ENCODE measurements at regions not wholly inside any gene's neighbourhood (a gene's known extent, or its start where the extent isn't known, plus 50 kb on each side); places are given as distances from the start of the nearest gene placed in this dataset.

DNA sequence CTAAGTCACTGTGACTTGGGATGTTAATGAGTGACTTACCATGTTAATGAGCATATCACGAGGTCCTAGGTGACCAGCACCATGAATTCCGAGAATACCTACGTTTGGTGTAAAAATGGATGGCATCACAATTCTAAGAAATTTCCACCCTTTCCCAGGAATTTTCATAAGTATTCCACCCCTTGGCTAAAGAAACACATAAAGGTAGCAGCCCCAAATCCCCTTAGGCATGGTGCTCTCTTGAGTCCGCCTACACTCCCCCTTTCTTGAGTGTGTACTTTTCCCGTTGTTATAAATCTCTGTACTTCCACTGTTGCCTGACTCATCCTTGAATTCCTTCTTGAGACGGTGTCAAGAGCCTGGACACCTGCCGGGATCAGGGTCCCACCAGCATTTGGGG, 504.0 kb upstream of the RBFOX1 start:
- H3K27me3 ChIP-seq: no peaks in the 10 kb centered on the region
- TF ChIP-seq CTCF (IDR thresholded peaks at IDR 0.05 in 4 of 5, conservative IDR thresholded peaks at IDR 0.05 in 1 of 5) (no peak), POLR2A (IDR thresholded peaks at IDR 0.05) (no peak)
- DNase-seq (no peak), ATAC-seq (no peak)
- H3K4me1 ChIP-seq: no peaks in the 10 kb centered on the region
- no peak overlapping the region for H3K4me3 ChIP-seq
- H3K27ac ChIP-seq: no peak overlapping the region
- intact Hi-C loops (cut with DNase I; ENCODE audit: low total_unique reads) (no loop called here), in situ Hi-C loops (cut with MboI; ENCODE audit: low sequenced_read_pairs in 4 of 4) (no loop called here)
- H3K9me3 ChIP-seq: no peaks in the 10 kb centered on the region
- no peaks in the 10 kb centered on the region for H3K36me3 ChIP-seq

DNA sequence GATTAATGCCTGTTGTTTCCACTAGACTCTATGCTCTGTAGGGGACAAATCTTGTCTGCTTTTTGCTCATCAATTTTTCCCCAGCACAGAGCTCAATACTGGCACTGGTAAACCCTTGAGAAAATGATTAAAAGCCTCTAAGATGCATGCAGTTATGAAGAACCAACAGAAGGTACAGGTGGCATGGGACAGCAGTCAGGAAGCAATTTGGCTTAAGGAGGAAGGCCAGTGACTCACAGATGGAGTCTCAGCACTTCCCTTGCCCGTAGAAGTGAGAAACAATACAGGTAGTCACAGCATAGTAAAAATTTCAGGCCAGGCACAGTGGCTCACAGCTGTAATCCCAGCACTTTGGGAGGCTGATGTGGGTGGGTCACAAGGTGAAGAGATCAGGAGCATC, 504.7 kb upstream of the RBFOX1 start:
- H3K4me3 ChIP-seq: no peak overlapping the region
- no peaks in the 10 kb centered on the region for H3K9me3 ChIP-seq
- H3K27me3 ChIP-seq: no peaks in the 10 kb centered on the region
- ATAC-seq: no peak
- no peak overlapping the region for H3K27ac ChIP-seq
- TF ChIP-seq CTCF (IDR thresholded peaks at IDR 0.05 in 4 of 5, conservative IDR thresholded peaks at IDR 0.05 in 1 of 5) (no peak), POLR2A (IDR thresholded peaks at IDR 0.05) (no peak)
- H3K4me1 ChIP-seq: no peaks in the 10 kb centered on the region
- intact Hi-C loops (cut with DNase I; ENCODE audit: low total_unique reads): no loop called here
- in situ Hi-C loops (cut with MboI; ENCODE audit: low sequenced_read_pairs in 4 of 4): no loop called here
- no peaks in the 10 kb centered on the region for H3K36me3 ChIP-seq
- no peak for DNase-seq

DNA sequence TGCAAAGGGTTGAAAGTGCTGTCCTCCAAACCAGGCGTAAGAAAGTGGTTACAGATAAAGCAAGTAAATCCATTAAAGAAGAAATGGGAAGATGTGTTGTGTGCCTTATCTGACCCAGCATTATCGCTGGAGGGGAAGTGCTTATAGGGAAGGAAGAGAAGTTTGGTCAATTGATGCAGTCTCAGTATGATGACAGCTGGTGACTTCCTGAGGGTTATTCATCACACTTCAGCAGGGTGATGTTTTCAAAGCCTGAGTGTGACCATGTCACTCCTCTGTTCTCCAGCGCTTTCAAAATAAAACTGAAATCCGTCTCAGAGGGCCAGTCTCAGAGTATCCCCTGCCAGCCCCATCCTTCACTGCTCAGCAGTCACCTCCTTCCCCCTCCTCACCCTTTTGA, 505.4 kb upstream of the RBFOX1 start:
- H3K9me3 ChIP-seq: no peaks in the 10 kb centered on the region
- no peaks in the 10 kb centered on the region for H3K4me1 ChIP-seq
- in situ Hi-C loops (cut with MboI; ENCODE audit: low sequenced_read_pairs in 4 of 4) (no loop called here), intact Hi-C loops (cut with DNase I; ENCODE audit: low total_unique reads) (no loop called here)
- H3K27ac ChIP-seq: no peak overlapping the region
- H3K27me3 ChIP-seq: no peaks in the 10 kb centered on the region
- ATAC-seq (no peak), DNase-seq (no peak)
- no peak overlapping the region for H3K4me3 ChIP-seq
- TF ChIP-seq POLR2A (IDR thresholded peaks at IDR 0.05): no peak
- no peak for TF ChIP-seq CTCF (IDR thresholded peaks at IDR 0.05 in 4 of 5, conservative IDR thresholded peaks at IDR 0.05 in 1 of 5)
- no peaks in the 10 kb centered on the region for H3K36me3 ChIP-seq

- Histone ChIP-seq H3K36me3 (no peaks in the 10 kb centered on the region), H3K4me3 (no peak overlapping the region), H3K4me1 (no peaks in the 10 kb centered on the region), H3K27ac (no peak overlapping the region), H3K9me3 (no peaks in the 10 kb centered on the region), H3K27me3 (no peaks in the 10 kb centered on the region)
- no peak for ATAC-seq
- in situ Hi-C loops (cut with MboI; ENCODE audit: low sequenced_read_pairs in 4 of 4) (no loop called here), intact Hi-C loops (cut with DNase I; ENCODE audit: low total_unique reads) (no loop called here)
- TF ChIP-seq CTCF (IDR thresholded peaks at IDR 0.05 in 4 of 5, conservative IDR thresholded peaks at IDR 0.05 in 1 of 5): no peak
- no peak for TF ChIP-seq POLR2A (IDR thresholded peaks at IDR 0.05)
- no peak for DNase-seq
Measured at GRCh38 chr16:6822041-6822440, 510.6 kb upstream of the RBFOX1 start.

DNA sequence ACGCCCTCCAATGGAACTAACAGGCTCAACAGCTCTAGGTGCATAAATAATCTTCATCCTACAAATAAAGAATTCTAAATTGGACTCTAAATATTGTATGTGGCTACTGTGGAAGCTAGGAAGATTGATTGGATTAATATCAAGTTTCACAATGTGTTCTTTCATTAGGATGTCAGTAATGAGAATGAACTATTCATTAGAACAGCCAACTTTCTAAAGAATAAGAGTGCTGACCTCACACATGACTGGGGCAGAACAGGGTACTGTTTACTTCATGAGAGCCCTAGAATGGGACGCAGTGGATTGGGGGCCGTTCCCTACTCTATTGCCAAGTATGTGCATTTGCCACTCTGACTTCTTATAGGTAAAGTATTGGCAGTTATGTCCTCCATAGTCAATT, 528.2 kb upstream of the RBFOX1 start:
- no peak overlapping the region for H3K4me3 ChIP-seq
- no peaks in the 10 kb centered on the region for H3K27me3 ChIP-seq
- intact Hi-C loops (cut with DNase I; ENCODE audit: low total_unique reads): no loop called here
- DNase-seq (no peak), ATAC-seq (no peak)
- H3K9me3 ChIP-seq: no peaks in the 10 kb centered on the region
- H3K36me3 ChIP-seq: no peaks in the 10 kb centered on the region
- H3K27ac ChIP-seq: no peak overlapping the region
- in situ Hi-C loops (cut with MboI; ENCODE audit: low sequenced_read_pairs in 4 of 4): no loop called here
- TF ChIP-seq CTCF (IDR thresholded peaks at IDR 0.05 in 4 of 5, conservative IDR thresholded peaks at IDR 0.05 in 1 of 5) (no peak), POLR2A (IDR thresholded peaks at IDR 0.05) (no peak)
- H3K4me1 ChIP-seq: no peaks in the 10 kb centered on the region
